GM20000 (cell line): ENCODE measurements at regions not wholly inside any gene's neighbourhood (a gene's known extent, or its start where the extent isn't known, plus 50 kb on each side); places are given as distances from the start of the nearest gene placed in this dataset.
"Not testable (repeated sequence)": the region's sequence is repeated elsewhere in the genome, so short reads cannot be mapped to it uniquely, and the experiment has no call there.

Source experiments
- DNase-seq: peaks from one replicate; pipeline ENCODE4 v3.0.0; 2012; ENCODE audit warnings: low spot score
- TF ChIP-seq, protein P1 (sequence below): IDR thresholded peaks from 2 replicates; pipeline ENCODE4 v1.5.1; 2012; ENCODE audit warnings: mild to moderate bottlenecking, control low read depth; ENCODE audit errors: extremely low read depth, missing control alignments

DNA sequence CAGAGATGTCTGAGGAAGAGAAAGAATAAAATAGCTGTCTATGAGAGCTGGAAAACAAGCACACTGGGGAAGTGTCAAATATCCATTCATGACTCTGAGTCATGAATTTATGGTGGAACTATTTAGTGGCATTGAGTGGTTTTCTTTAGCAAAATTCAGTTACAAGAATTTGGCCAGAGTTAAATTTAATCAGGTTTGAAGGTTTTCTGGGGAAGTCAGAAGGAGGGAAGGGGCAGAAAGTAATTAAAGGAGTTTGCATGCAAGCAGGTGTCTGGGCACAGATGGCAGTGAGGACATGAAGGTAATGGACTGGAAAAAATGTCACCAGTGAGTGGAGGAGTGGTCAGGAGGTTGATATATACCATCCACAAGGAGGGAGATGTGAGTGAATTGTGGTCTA, 121.9 kb upstream of the IVNS1ABP start:
- TF ChIP-seq, protein P1, sequence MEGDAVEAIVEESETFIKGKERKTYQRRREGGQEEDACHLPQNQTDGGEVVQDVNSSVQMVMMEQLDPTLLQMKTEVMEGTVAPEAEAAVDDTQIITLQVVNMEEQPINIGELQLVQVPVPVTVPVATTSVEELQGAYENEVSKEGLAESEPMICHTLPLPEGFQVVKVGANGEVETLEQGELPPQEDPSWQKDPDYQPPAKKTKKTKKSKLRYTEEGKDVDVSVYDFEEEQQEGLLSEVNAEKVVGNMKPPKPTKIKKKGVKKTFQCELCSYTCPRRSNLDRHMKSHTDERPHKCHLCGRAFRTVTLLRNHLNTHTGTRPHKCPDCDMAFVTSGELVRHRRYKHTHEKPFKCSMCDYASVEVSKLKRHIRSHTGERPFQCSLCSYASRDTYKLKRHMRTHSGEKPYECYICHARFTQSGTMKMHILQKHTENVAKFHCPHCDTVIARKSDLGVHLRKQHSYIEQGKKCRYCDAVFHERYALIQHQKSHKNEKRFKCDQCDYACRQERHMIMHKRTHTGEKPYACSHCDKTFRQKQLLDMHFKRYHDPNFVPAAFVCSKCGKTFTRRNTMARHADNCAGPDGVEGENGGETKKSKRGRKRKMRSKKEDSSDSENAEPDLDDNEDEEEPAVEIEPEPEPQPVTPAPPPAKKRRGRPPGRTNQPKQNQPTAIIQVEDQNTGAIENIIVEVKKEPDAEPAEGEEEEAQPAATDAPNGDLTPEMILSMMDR = no peak
- DNase-seq = no peak

DNA sequence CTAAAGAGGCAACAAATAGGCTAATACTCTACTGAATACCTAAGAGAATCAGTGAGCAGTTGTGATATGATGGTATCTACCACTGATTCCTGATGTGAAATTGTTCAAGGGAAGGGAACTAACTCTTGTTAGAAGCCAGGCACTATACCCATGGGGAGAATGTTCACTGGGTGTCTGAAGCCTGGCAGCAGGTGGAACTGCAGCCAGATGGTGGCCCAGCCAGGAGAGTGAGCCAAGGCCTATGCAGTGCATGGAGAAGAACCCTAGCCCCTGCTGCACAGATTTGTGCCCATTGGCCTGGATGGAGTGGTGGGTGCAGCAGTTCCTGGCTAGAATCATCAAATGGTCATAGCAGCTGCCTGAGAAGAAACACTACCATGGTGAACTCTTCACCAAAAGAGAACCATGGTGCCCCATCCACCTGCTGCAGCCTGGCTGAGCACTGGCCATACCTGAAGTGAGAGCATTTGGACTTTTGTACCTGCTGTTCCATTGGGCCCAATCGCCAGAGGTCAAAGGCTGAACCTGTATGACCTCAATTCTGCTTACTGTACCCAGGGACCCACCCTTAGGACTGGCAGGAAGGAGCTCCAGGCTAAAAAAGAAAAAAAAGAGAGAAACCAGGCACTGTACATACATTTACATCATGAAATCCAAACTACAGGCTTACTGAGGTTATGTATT, 118.8 kb upstream of the IVNS1ABP start:
- no peak for DNase-seq
- TF ChIP-seq, protein P1 = no peak

DNA sequence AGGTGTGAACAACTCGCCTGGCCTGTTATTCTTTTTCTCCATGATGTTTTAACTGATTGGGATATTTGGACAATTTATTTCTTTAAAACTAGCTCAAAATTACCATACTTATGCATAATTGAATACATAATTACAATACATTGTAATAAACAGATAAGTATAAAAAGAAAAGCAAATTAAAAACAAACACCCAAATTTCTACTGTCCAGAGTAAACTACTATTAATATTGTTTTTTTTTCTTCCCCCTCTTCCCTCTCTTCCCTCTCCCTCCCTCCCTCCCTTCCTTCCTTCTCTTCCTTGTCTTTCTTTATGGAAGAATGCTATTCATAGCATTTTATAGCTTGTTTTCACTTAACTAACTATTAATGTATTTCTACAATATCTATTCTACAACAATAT, 117.7 kb upstream of the IVNS1ABP start:
- TF ChIP-seq, protein P1 = no peak
- DNase-seq = no peak

DNA sequence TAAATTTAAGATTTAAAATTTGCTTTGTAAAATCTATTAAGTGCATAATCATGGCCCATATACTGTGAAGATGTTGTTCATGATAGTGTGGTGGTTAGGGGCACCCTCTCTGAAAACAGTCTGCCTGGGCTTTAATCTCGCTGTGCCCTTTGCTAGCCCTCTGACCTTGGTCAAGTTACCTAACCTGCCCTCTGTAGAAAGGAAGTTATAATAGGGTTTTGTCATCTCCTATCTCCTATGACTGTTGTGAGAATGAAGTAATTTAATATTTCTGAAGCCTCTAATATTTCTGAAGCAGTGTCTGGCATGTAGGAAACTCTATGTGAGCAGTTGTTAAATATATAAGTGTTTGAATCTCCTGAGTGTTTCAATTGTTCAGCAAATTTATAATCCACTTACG, 116.6 kb upstream of the IVNS1ABP start:
- DNase-seq = no peak
- TF ChIP-seq, protein P1 = no peak

DNA sequence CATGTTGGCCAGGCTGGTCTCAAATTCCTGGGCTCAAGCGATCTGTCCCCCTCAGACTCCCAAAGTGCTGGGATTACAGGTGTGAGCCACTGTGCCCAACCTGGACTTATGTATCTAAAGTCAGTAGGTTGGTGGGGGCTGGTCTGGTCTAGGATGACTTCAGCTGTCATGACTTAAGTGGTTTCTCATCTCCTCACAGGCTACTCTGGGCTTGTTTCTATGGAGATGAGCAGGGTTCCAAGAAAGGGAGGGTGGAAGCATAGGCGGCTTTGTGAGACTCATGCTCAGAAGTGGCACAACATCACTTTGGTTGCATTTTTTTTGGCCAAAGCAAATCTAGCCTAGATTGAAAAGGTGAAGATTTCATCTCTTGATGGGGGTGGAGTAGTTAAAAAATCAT, 115.9 kb upstream of the IVNS1ABP start:
- TF ChIP-seq, protein P1 = no peak
- no peak for DNase-seq

DNA sequence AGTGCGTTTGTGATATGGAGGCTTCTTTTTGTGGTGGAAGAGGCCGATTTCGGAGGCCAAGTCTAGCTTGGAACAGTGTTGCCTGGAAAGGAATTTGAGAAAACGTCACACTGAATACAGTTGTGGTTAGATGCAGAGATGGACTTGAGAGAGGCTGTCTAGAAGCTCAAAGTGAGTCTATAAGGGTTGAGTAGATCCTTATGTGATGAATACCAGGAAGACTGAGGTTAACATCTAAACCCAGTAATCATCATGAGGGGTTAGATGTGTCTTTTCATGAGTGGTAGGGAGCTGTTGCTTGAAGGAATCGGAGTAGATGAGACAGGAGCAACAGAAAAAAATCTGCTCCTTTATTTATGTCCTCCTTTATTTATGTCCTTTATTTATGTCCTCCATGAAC, 114.6 kb upstream of the IVNS1ABP start:
- DNase-seq = no peak
- TF ChIP-seq, protein P1 = no peak

DNA sequence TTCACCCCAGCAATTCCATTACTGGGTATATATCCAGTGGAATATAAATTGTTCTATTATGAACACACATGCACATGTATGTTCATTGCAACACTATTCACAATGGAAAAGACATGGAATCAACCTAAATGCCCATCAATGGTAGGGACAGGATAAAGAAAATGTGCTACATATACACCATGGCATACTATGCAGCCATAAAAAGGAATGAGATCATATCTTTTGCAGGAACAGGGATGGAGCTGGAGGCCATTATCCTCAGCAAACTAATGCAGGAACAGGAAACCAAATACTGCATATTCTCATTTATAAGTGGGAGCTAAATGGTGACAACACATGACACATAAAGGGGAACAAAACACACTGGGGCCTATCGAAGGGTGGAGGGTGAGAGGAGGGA, 112.6 kb upstream of the IVNS1ABP start:
- DNase-seq = not testable (repeated sequence)

DNA sequence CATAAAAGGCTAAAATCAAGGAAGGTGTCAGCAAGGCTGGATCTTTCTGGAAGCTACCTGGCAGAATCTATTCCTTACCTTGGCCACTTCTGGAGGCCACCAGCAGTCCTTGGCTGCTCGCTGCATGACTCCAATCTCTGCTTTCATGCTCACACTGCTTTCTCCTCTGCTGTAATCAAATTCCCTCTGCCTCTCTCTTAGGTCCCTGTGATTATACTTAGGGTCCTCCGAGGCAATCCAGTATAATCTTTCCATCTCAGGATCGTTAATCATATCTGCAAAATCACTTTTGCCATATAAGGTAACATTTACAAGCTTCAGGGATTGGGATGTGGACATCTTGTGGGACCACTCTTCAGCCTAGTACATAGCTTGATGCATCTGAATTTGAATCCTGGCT, 110.7 kb upstream of the IVNS1ABP start:
- no peak for DNase-seq
- TF ChIP-seq, protein P1 = no peak
